ENCODE measurements at regions not wholly inside any gene's neighbourhood (a gene's known extent, or its start where the extent isn't known, plus 50 kb on each side); places are given as distances from the start of the nearest gene placed in this dataset.

DNA sequence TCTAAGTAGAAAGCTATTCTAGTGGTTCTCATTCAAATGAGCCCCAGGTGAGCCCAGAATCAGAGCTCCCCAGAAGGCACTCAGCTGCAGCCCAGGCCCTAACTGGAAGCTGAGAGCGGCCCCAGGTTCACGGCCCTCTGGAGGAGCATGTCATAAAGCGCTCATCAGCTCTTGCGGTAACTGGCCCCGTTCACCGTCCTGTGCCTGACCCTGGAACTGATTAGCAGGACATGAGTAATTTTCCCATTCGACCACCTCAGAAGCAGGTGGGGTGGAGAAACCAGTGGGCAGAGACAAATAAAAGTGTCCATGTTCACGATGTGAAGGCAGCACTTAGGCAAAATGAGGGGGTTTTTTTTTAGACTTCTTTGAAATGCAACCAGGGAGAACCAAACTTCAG, 136.1 kb upstream of the LYZL2 start:
- no peaks in the 10 kb centered on the region for H3K9me2 ChIP-seq (ENCODE audit: insufficient read depth, low read length)
- H3K4me3 ChIP-seq (ENCODE audit: low read length): no peak overlapping the region
- TF ChIP-seq EP300 (conservative IDR thresholded peaks at IDR 0.05; ENCODE audit: poor library complexity, severe bottlenecking) (no peak), TAF1 (IDR thresholded peaks at IDR 0.05; ENCODE audit: low read depth) (no peak), RAD21 (conservative IDR thresholded peaks at IDR 0.05) (no peak), CTCF (IDR thresholded peaks at IDR 0.05; ENCODE audit: poor library complexity, severe bottlenecking) (no peak), MXI1 (conservative IDR thresholded peaks at IDR 0.05; ENCODE audit: poor library complexity, severe bottlenecking) (no peak), POLR2AphosphoS5 (IDR thresholded peaks at IDR 0.05) (no peak), EZH2 (IDR thresholded peaks at IDR 0.05; ENCODE audit: borderline replicate concordance, insufficient read depth, low read length, poor library complexity, severe bottlenecking) (no peak), SMC3 (conservative IDR thresholded peaks at IDR 0.05; ENCODE audit: poor library complexity) (no peak)
- TF ChIP-seq, protein P1, sequence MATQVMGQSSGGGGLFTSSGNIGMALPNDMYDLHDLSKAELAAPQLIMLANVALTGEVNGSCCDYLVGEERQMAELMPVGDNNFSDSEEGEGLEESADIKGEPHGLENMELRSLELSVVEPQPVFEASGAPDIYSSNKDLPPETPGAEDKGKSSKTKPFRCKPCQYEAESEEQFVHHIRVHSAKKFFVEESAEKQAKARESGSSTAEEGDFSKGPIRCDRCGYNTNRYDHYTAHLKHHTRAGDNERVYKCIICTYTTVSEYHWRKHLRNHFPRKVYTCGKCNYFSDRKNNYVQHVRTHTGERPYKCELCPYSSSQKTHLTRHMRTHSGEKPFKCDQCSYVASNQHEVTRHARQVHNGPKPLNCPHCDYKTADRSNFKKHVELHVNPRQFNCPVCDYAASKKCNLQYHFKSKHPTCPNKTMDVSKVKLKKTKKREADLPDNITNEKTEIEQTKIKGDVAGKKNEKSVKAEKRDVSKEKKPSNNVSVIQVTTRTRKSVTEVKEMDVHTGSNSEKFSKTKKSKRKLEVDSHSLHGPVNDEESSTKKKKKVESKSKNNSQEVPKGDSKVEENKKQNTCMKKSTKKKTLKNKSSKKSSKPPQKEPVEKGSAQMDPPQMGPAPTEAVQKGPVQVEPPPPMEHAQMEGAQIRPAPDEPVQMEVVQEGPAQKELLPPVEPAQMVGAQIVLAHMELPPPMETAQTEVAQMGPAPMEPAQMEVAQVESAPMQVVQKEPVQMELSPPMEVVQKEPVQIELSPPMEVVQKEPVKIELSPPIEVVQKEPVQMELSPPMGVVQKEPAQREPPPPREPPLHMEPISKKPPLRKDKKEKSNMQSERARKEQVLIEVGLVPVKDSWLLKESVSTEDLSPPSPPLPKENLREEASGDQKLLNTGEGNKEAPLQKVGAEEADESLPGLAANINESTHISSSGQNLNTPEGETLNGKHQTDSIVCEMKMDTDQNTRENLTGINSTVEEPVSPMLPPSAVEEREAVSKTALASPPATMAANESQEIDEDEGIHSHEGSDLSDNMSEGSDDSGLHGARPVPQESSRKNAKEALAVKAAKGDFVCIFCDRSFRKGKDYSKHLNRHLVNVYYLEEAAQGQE (IDR thresholded peaks at IDR 0.05; ENCODE audit: borderline replicate concordance): no peak
- H2AFZ ChIP-seq (ENCODE audit: low read depth, low read length): no peak overlapping the region
- H3K9ac ChIP-seq (ENCODE audit: low read length): no peak overlapping the region
- H3K79me2 ChIP-seq (replicated peaks; ENCODE audit: insufficient read depth, low read length): no peaks in the 10 kb centered on the region
- no peak overlapping the region for H3K4me2 ChIP-seq (ENCODE audit: low read length)
- H4K20me1 ChIP-seq (ENCODE audit: insufficient read depth): no peaks in the 10 kb centered on the region
- H3K9me3 ChIP-seq (ENCODE audit: low read length): no peaks in the 10 kb centered on the region
- no peaks in the 10 kb centered on the region for H3K27me3 ChIP-seq (ENCODE audit: insufficient read depth, low read depth, low read length)
- H3F3A ChIP-seq (ENCODE audit: insufficient read depth, low read length, poor library complexity, severe bottlenecking): no peaks in the 10 kb centered on the region
- no peak overlapping the region for H3K27ac ChIP-seq (ENCODE audit: low read length)
- H3K36me3 ChIP-seq (ENCODE audit: insufficient read depth, low read length): no peaks in the 10 kb centered on the region

GRCh38 chr10:30765022-30765615, 135.6 kb upstream of the LYZL2 start:
- Histone ChIP-seq H3K27me3 (ENCODE audit: insufficient read depth, low read depth, low read length) (no peaks in the 10 kb centered on the region), H3K9me3 (ENCODE audit: low read length) (no peaks in the 10 kb centered on the region), H3K9me2 (ENCODE audit: insufficient read depth, low read length) (no peaks in the 10 kb centered on the region), H4K20me1 (ENCODE audit: insufficient read depth) (no peaks in the 10 kb centered on the region), H3K4me2 (ENCODE audit: low read length) (no peak overlapping the region), H3F3A (ENCODE audit: insufficient read depth, low read length, poor library complexity, severe bottlenecking) (no peaks in the 10 kb centered on the region), H3K9ac (ENCODE audit: low read length) (no peak overlapping the region), H2AFZ (ENCODE audit: low read depth, low read length) (no peak overlapping the region), H3K79me2 (replicated peaks; ENCODE audit: insufficient read depth, low read length) (no peaks in the 10 kb centered on the region), H3K36me3 (ENCODE audit: insufficient read depth, low read length) (no peaks in the 10 kb centered on the region), H3K4me3 (ENCODE audit: low read length) (no peak overlapping the region), H3K27ac (ENCODE audit: low read length) (no peak overlapping the region)
- TF ChIP-seq TAF1 (IDR thresholded peaks at IDR 0.05; ENCODE audit: low read depth) (no peak), POLR2AphosphoS5 (IDR thresholded peaks at IDR 0.05) (no peak), CTCF (IDR thresholded peaks at IDR 0.05; ENCODE audit: poor library complexity, severe bottlenecking) (no peak), MXI1 (conservative IDR thresholded peaks at IDR 0.05; ENCODE audit: poor library complexity, severe bottlenecking) (no peak), EP300 (conservative IDR thresholded peaks at IDR 0.05; ENCODE audit: poor library complexity, severe bottlenecking) (no peak), EZH2 (IDR thresholded peaks at IDR 0.05; ENCODE audit: borderline replicate concordance, insufficient read depth, low read length, poor library complexity, severe bottlenecking) (no peak)
- TF ChIP-seq, protein P1 (IDR thresholded peaks at IDR 0.05; ENCODE audit: borderline replicate concordance): no peak
